Gastrocnemius medialis (tissue), 4 donors: ENCODE measurements at regions not wholly inside any gene's neighbourhood (a gene's known extent, or its start where the extent isn't known, plus 50 kb on each side); places are given as distances from the start of the nearest gene placed in this dataset.

Source experiments
- CTCF ChIP-seq, 5 experiments: fragments of 450-650 bp in 3 of 5; fragments of 200-600 bp in 2 of 5; sonication (generic) in 2 of 5; IDR thresholded peaks in 4 of 5; conservative IDR thresholded peaks in 1 of 5; 1 replicate in 4 of 5; 2 replicates in 1 of 5; pipeline ENCODE4 v1.5.1; 2016 to 2019; ENCODE audit warnings: antibody characterized with exemption in 5 of 5, mild to moderate bottlenecking in 3 of 5, moderate library complexity in 3 of 5
- POLR2A ChIP-seq, 2 donors: fragments of 450-650 bp; IDR thresholded peaks; one replicate each; pipeline ENCODE4 v1.6.1; 2017; ENCODE audit warnings: antibody characterized with exemption in 2 of 2, mild to moderate bottlenecking in 2 of 2, moderate library complexity in 2 of 2

GRCh38 chr15:70466895-70467529, 296.3 kb downstream of the UACA start:
- TF ChIP-seq CTCF (IDR thresholded peaks at IDR 0.05 in 4 of 5, conservative IDR thresholded peaks at IDR 0.05 in 1 of 5) (peak in 3 of 5 experiments; percentile 10 to 39 (median 13)), POLR2A (IDR thresholded peaks at IDR 0.05) (no peak)
